ENCODE measurements at regions not wholly inside any gene's neighbourhood (a gene's known extent, or its start where the extent isn't known, plus 50 kb on each side); places are given as distances from the start of the nearest gene placed in this dataset.

DNA sequence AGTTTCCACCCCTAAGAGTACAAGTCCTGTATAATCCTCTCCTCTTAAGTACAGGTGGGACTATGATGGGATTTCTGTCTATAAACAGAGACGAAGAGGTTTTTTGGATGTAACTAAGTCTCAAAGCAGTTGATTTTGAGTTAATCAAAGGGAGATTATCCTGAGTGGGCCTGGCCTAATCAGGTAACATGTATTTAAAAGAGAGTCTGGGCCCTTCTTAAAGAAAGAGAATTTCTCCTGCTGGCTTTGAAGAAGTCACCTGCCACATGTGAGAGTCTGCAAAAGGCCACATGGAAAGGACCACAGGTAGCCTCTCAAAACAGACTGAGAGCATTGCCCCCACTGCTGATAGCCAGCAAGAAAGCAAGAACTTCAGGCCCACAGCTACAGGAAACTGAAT, 142.3 kb downstream of the IRX5 start:
- Histone ChIP-seq H3K4me1 (ENCODE audit: control insufficient read depth in 1 of 2, insufficient read depth in 2 of 2, low read depth in 1 of 2, low read length in 1 of 2) (no peaks in the 10 kb centered on the region), H2AFZ (ENCODE audit: low read depth) (no peak overlapping the region), H3K4me3 (ENCODE audit: low read depth in 2 of 2, low read length in 1 of 2) (no peak overlapping the region), H3K79me2 (ENCODE audit: insufficient read depth) (no peaks in the 10 kb centered on the region), H3K9ac (no peak overlapping the region), H3K9me3 (no peaks in the 10 kb centered on the region), H4K20me1 (ENCODE audit: insufficient read depth) (no peaks in the 10 kb centered on the region), H3K27me3 (ENCODE audit: insufficient read depth) (no peaks in the 10 kb centered on the region), H3K4me2 (no peak overlapping the region), H3K36me3 (replicated peaks in 1 of 2; ENCODE audit: control insufficient read depth in 1 of 2, insufficient read depth in 2 of 2, low read length in 1 of 2) (no peaks in the 10 kb centered on the region), H3F3A (replicated peaks; ENCODE audit: insufficient read depth) (no peaks in the 10 kb centered on the region), H3K27ac (ENCODE audit: low read depth in 2 of 2, low read length in 1 of 2) (no peak overlapping the region), H3K9me2 (no peaks in the 10 kb centered on the region)
- 37% methylated on average over 1 of the region's 1 CpG for WGBS (ENCODE audit: low lambda C conversion rate)
- DNase-seq = no peak
- no peak for TF ChIP-seq TAF1 (IDR thresholded peaks at IDR 0.05; ENCODE audit: borderline replicate concordance, low read depth, low read length)
- TF ChIP-seq NFIC (IDR thresholded peaks at IDR 0.05; ENCODE audit: borderline replicate concordance) = no peak
- no peak for TF ChIP-seq FOSL2 (IDR thresholded peaks at IDR 0.05; ENCODE audit: borderline replicate concordance, low read depth)
- TF ChIP-seq CHD2 (IDR thresholded peaks at IDR 0.05; ENCODE audit: low read length, partially characterized antibody) = no peak
- TF ChIP-seq ELF1 (IDR thresholded peaks at IDR 0.05) = no peak
- no peak for TF ChIP-seq RXRA (IDR thresholded peaks at IDR 0.05; ENCODE audit: borderline replicate concordance, low read depth)
- no peak for TF ChIP-seq SIN3A (IDR thresholded peaks at IDR 0.05; ENCODE audit: borderline replicate concordance, low read depth, low read length)
- no peak for TF ChIP-seq NRF1 (IDR thresholded peaks at IDR 0.05; ENCODE audit: low read depth, low read length)
- no peak for TF ChIP-seq RCOR1 (IDR thresholded peaks at IDR 0.05; ENCODE audit: low read length)
- no peak for TF ChIP-seq POLR2AphosphoS5 (IDR thresholded peaks at IDR 0.05; ENCODE audit: low read depth, low read length)
- no peak for TF ChIP-seq USF2 (IDR thresholded peaks at IDR 0.05; ENCODE audit: borderline replicate concordance, low read depth, low read length)
- no peak for TF ChIP-seq YY1 (IDR thresholded peaks at IDR 0.05; ENCODE audit: low read depth)
- no peak for TF ChIP-seq USF1 (IDR thresholded peaks at IDR 0.05; ENCODE audit: borderline replicate concordance, low read depth)
- TF ChIP-seq EZH2phosphoT487 (IDR thresholded peaks at IDR 0.05; ENCODE audit: borderline replicate concordance, low read depth) = no peak
- TF ChIP-seq FOXM1 (IDR thresholded peaks at IDR 0.05; ENCODE audit: low read depth) = no peak
- TF ChIP-seq MXI1 (IDR thresholded peaks at IDR 0.05; ENCODE audit: low read depth, low read length) = no peak
- no peak for TF ChIP-seq MEF2A (IDR thresholded peaks at IDR 0.05; ENCODE audit: borderline replicate concordance, low read depth)
- ChIA-PET POLR2A (no interaction called here), CTCF (no interaction called here)

- ChIA-PET POLR2A (no interaction called here), CTCF (interaction anchor here (1.1 kb wide), 1 partner anchor 13 kb away, joined by 3 read pairs; no protein-coding TSS in a partner anchor)
- no peak overlapping the region for H3K27ac ChIP-seq (ENCODE audit: low read depth in 2 of 2, low read length in 1 of 2)
- no peak overlapping the region for H3K4me3 ChIP-seq (ENCODE audit: low read depth in 2 of 2, low read length in 1 of 2)
- no peaks in the 10 kb centered on the region for H3K27me3 ChIP-seq (ENCODE audit: insufficient read depth)
- no peaks in the 10 kb centered on the region for H3F3A ChIP-seq (replicated peaks; ENCODE audit: insufficient read depth)
- H4K20me1 ChIP-seq (ENCODE audit: insufficient read depth) = no peaks in the 10 kb centered on the region
- DNase-seq = no peak
- H3K4me1 ChIP-seq (ENCODE audit: control insufficient read depth in 1 of 2, insufficient read depth in 2 of 2, low read depth in 1 of 2, low read length in 1 of 2) = no peaks in the 10 kb centered on the region
- no peak overlapping the region for H3K9ac ChIP-seq
- H3K36me3 ChIP-seq (replicated peaks in 1 of 2; ENCODE audit: control insufficient read depth in 1 of 2, insufficient read depth in 2 of 2, low read length in 1 of 2) = no peaks in the 10 kb centered on the region
- H2AFZ ChIP-seq (ENCODE audit: low read depth) = no peak overlapping the region
- no peak overlapping the region for H3K4me2 ChIP-seq
- no peaks in the 10 kb centered on the region for H3K9me2 ChIP-seq
- no peaks in the 10 kb centered on the region for H3K9me3 ChIP-seq
- H3K79me2 ChIP-seq (ENCODE audit: insufficient read depth) = no peaks in the 10 kb centered on the region
- WGBS (ENCODE audit: low lambda C conversion rate) = 52% methylated on average over 4 of the region's 4 CpGs
- TF ChIP-seq RCOR1 (IDR thresholded peaks at IDR 0.05; ENCODE audit: low read length) (no peak), MEF2A (IDR thresholded peaks at IDR 0.05; ENCODE audit: borderline replicate concordance, low read depth) (no peak), POLR2AphosphoS5 (IDR thresholded peaks at IDR 0.05; ENCODE audit: low read depth, low read length) (no peak), FOXM1 (IDR thresholded peaks at IDR 0.05; ENCODE audit: low read depth) (no peak), MAX (IDR thresholded peaks at IDR 0.05; ENCODE audit: low read depth) (no peak), USF2 (IDR thresholded peaks at IDR 0.05; ENCODE audit: borderline replicate concordance, low read depth, low read length) (no peak), CHD2 (IDR thresholded peaks at IDR 0.05; ENCODE audit: low read length, partially characterized antibody) (no peak), ELF1 (IDR thresholded peaks at IDR 0.05) (no peak), REST (IDR thresholded peaks at IDR 0.05; ENCODE audit: low read depth, low read length) (no peak), TCF12 (IDR thresholded peaks at IDR 0.05) (no peak)
Measured at GRCh38 chr16:55073830-55074229, 143.2 kb downstream of the IRX5 start.

Data from SK-N-SH (cell line).